Esophagus squamous epithelium (tissue), 5 donors: ENCODE measurements at regions not wholly inside any gene's neighbourhood (a gene's known extent, or its start where the extent isn't known, plus 50 kb on each side); places are given as distances from the start of the nearest gene placed in this dataset.

Experiments used
- DNase-seq: peaks from one replicate; lab custom pipeline; 2025; lab: John Stamatoyannopoulos, UW
- H3K27ac ChIP-seq, 4 donors: fragments of 200-600 bp; sonication (generic); one replicate each; pipeline ENCODE4 v1.5.1; 2016 to 2019; ENCODE audit warnings: mild to moderate bottlenecking in 1 of 4
- H3K27me3 ChIP-seq, 4 donors: fragments of 200-600 bp; sonication (generic); 1 replicate in 3 of 4; 2 replicates in 1 of 4; pipeline versions ENCODE4 v1.5.1 to v1.6.0; 2017 to 2021; ENCODE audit warnings: antibody characterized with exemption in 1 of 4
- H3K36me3 ChIP-seq, 3 donors: fragments of 200-600 bp; sonication (generic); one replicate each; pipeline ENCODE4 v1.5.1; 2016 to 2019
- H3K4me1 ChIP-seq, 3 donors: fragments of 200-600 bp; sonication (generic); one replicate each; pipeline ENCODE4 v1.5.1; 2017 to 2019
- H3K4me3 ChIP-seq, 4 donors: fragments of 200-600 bp; sonication (generic); 1 replicate in 3 of 4; 2 replicates in 1 of 4; pipeline ENCODE4 v1.5.1; 2016 to 2019; ENCODE audit warnings: mild to moderate bottlenecking in 2 of 4, moderate library complexity in 1 of 4
- H3K9me3 ChIP-seq, 3 donors: fragments of 200-600 bp; sonication (generic); one replicate each; pipeline ENCODE4 v1.5.1; 2016 to 2019
- CTCF ChIP-seq, 6 experiments: fragments of 450-650 bp in 4 of 6; fragments of 200-600 bp in 2 of 6; sonication (generic) in 2 of 6; IDR thresholded peaks; one replicate each; pipeline ENCODE4 v1.5.1; 2016 to 2019; ENCODE audit warnings: antibody characterized with exemption in 6 of 6, mild to moderate bottlenecking in 4 of 6, moderate library complexity in 4 of 6
- POLR2A ChIP-seq, 4 donors: fragments of 450-650 bp; IDR thresholded peaks; one replicate each; pipeline ENCODE4 v1.6.1; 2017; ENCODE audit warnings: antibody characterized with exemption in 4 of 4, mild to moderate bottlenecking in 4 of 4, moderate library complexity in 3 of 4
- WGBS, 2 donors: methylation state at CpG; one replicate each; pipeline ENCODE4 v1.1.5; 2018; 5-methylcytosine and 5-hydroxymethylcytosine counted together
- intact Hi-C: fragments of 100-400 bp; cut with DNase I; formaldehyde crosslinking; loops from one replicate; pipeline ENCODE4 v1.15.0; 2022
- donor health status: DM: yes; HTN: yes; CAD: no.

GRCh38 chr2:83176539-83176938 lies 1282.5 kb downstream of the SUCLG1 start:
- WGBS, 2 donors = 80 to 84% methylated on average over 2 of the region's 2 CpGs
- Histone ChIP-seq H3K36me3 (no peaks in the 10 kb centered on the region), H3K27me3 (no peaks in the 10 kb centered on the region), H3K9me3 (peaks cover 0 to 8% (median 0%) of the 10 kb centered on the region in 3 donors), H3K27ac (no peak overlapping the region), H3K4me3 (no peak overlapping the region), H3K4me1 (no peaks in the 10 kb centered on the region)
- intact Hi-C loops = no loop called here
- TF ChIP-seq CTCF (IDR thresholded peaks at IDR 0.05) (no peak), POLR2A (IDR thresholded peaks at IDR 0.05) (no peak)
- DNase-seq = no peak

GRCh38 chr2:83172841-83173240 lies 1286.2 kb downstream of the SUCLG1 start:
- no peak for DNase-seq
- Histone ChIP-seq H3K27me3 (no peaks in the 10 kb centered on the region), H3K4me3 (no peak overlapping the region), H3K36me3 (no peaks in the 10 kb centered on the region), H3K4me1 (no peaks in the 10 kb centered on the region), H3K27ac (no peak overlapping the region), H3K9me3 (no peaks in the 10 kb centered on the region)
- 75 to 87% methylated on average over 2 of the region's 2 CpGs for WGBS, 2 donors
- intact Hi-C loops = no loop called here
- TF ChIP-seq POLR2A (IDR thresholded peaks at IDR 0.05) (no peak), CTCF (IDR thresholded peaks at IDR 0.05) (no peak)

GRCh38 chr2:83168377-83168776 lies 1290.7 kb downstream of the SUCLG1 start:
- H3K4me1 ChIP-seq = no peaks in the 10 kb centered on the region
- H3K36me3 ChIP-seq = no peaks in the 10 kb centered on the region
- no peak for TF ChIP-seq POLR2A (IDR thresholded peaks at IDR 0.05)
- TF ChIP-seq CTCF (IDR thresholded peaks at IDR 0.05) = no peak
- WGBS, 2 donors = 68 to 76% methylated on average over 2 of the region's 2 CpGs
- no peaks in the 10 kb centered on the region for H3K27me3 ChIP-seq
- no peak for DNase-seq
- intact Hi-C loops = no loop called here
- no peak overlapping the region for H3K4me3 ChIP-seq
- H3K27ac ChIP-seq = no peak overlapping the region
- H3K9me3 ChIP-seq = no peaks in the 10 kb centered on the region

- Histone ChIP-seq H3K4me3 (no peak overlapping the region), H3K4me1 (no peaks in the 10 kb centered on the region), H3K36me3 (no peaks in the 10 kb centered on the region), H3K27me3 (no peaks in the 10 kb centered on the region), H3K27ac (no peak overlapping the region), H3K9me3 (no peaks in the 10 kb centered on the region)
- no peak for DNase-seq
- intact Hi-C loops = no loop called here
- TF ChIP-seq POLR2A (IDR thresholded peaks at IDR 0.05) = no peak
- no peak for TF ChIP-seq CTCF (IDR thresholded peaks at IDR 0.05)
- 63 to 75% methylated on average over 2 to 3 of the region's 3 CpGs for WGBS, 2 donors
Measured at GRCh38 chr2:83162421-83162820, 1296.7 kb downstream of the SUCLG1 start.

- Histone ChIP-seq H3K27ac (no peak overlapping the region), H3K36me3 (no peaks in the 10 kb centered on the region), H3K27me3 (no peaks in the 10 kb centered on the region), H3K4me3 (no peak overlapping the region), H3K9me3 (no peaks in the 10 kb centered on the region), H3K4me1 (no peaks in the 10 kb centered on the region)
- 54 to 57% methylated on average over 3 of the region's 3 CpGs for WGBS, 2 donors
- no peak for DNase-seq
- intact Hi-C loops = no loop called here
- TF ChIP-seq POLR2A (IDR thresholded peaks at IDR 0.05) (no peak), CTCF (IDR thresholded peaks at IDR 0.05) (no peak)
Measured at GRCh38 chr2:83160571-83160970, 1298.5 kb downstream of the SUCLG1 start.
